GM18519 (cell line): ENCODE measurements at regions not wholly inside any gene's neighbourhood (a gene's known extent, or its start where the extent isn't known, plus 50 kb on each side); places are given as distances from the start of the nearest gene placed in this dataset.

ENCODE experiments used
- ATAC-seq: cut with Tn5 transposase; IDR thresholded peaks from one replicate; pipeline ENCODE4 v1.9.1; 2021; ENCODE audit warnings: mild to moderate bottlenecking, moderate library complexity; ENCODE audit not compliant: unreplicated experiment, low FRiP score

- no peak for ATAC-seq
These were observed 465.5 kb upstream of the ID2 start for GRCh38 chr2:8216397-8216796.

GRCh38 chr2:8217468-8218030 lies 464.3 kb upstream of the ID2 start:
- no peak for ATAC-seq

- ATAC-seq = no peak
These were observed 462.8 kb upstream of the ID2 start for GRCh38 chr2:8219096-8219495.

- no peak for ATAC-seq
These were observed 462.1 kb upstream of the ID2 start for GRCh38 chr2:8219631-8220355.

- ATAC-seq = no peak
These were observed 458.7 kb upstream of the ID2 start for GRCh38 chr2:8222979-8223694.

- ATAC-seq = no peak
These were observed 458.0 kb upstream of the ID2 start for GRCh38 chr2:8223695-8224346.

- no peak for ATAC-seq
These were observed 457.3 kb upstream of the ID2 start for GRCh38 chr2:8224347-8225190.

- no peak for ATAC-seq
These were observed 456.6 kb upstream of the ID2 start for GRCh38 chr2:8225266-8225665.

GRCh38 chr2:8225798-8226197 lies 456.1 kb upstream of the ID2 start:
- ATAC-seq = no peak

- peak; percentile 77 for ATAC-seq
These were observed 452.3 kb upstream of the ID2 start for GRCh38 chr2:8229546-8229986.

GRCh38 chr2:8230466-8230865 lies 451.4 kb upstream of the ID2 start:
- no peak for ATAC-seq

GRCh38 chr2:8231902-8232301 lies 450.0 kb upstream of the ID2 start:
- ATAC-seq = no peak

- ATAC-seq = no peak
These were observed 449.0 kb upstream of the ID2 start for GRCh38 chr2:8232871-8233270.

GRCh38 chr2:8234253-8234652 lies 447.6 kb upstream of the ID2 start:
- ATAC-seq = peak; percentile 16

GRCh38 chr2:8234757-8235374 lies 447.0 kb upstream of the ID2 start:
- ATAC-seq = peak; percentile 85

- ATAC-seq = no peak
These were observed 446.4 kb upstream of the ID2 start for GRCh38 chr2:8235419-8235818.

GRCh38 chr2:8236391-8236790 lies 445.5 kb upstream of the ID2 start:
- ATAC-seq = no peak

- ATAC-seq = no peak
These were observed 443.2 kb upstream of the ID2 start for GRCh38 chr2:8238521-8239230.

GRCh38 chr2:8239531-8240088 lies 442.2 kb upstream of the ID2 start:
- ATAC-seq = no peak
